ACC112 (cell line): ENCODE measurements at regions not wholly inside any gene's neighbourhood (a gene's known extent, or its start where the extent isn't known, plus 50 kb on each side); places are given as distances from the start of the nearest gene placed in this dataset.

Source experiments
- H2AFZ ChIP-seq: fragments of 200-600 bp; sonication (generic); one replicate; pipeline ENCODE4 v1.6.0; 2017; ENCODE audit warnings: antibody characterized with exemption, low read length; ENCODE audit not compliant: unreplicated experiment
- H3K27ac ChIP-seq: fragments of 200-600 bp; sonication (generic); 2 replicates; pipeline ENCODE4 v1.5.1; 2014; ENCODE audit warnings: low read depth, mild to moderate bottlenecking, antibody characterized with exemption, low read length, moderate library complexity
- H3K27me3 ChIP-seq: fragments of 200-600 bp; sonication (generic); 2 replicates; pipeline ENCODE4 v1.6.1; 2014; ENCODE audit warnings: mild to moderate bottlenecking, antibody characterized with exemption, low read length, moderate library complexity, mixed read lengths; ENCODE audit not compliant: insufficient read depth
- H3K36me3 ChIP-seq: fragments of 200-600 bp; sonication (generic); 2 replicates; pipeline ENCODE4 v1.6.1; 2016; ENCODE audit warnings: mild to moderate bottlenecking, antibody characterized with exemption, low read length, moderate library complexity, mixed read lengths; ENCODE audit not compliant: insufficient read depth
- H3K4me1 ChIP-seq: fragments of 200-600 bp; sonication (generic); one replicate; pipeline ENCODE4 v1.6.1; 2016; ENCODE audit warnings: low read length, mixed read lengths; ENCODE audit not compliant: insufficient read depth, unreplicated experiment, control insufficient read depth
- H3K4me3 ChIP-seq: fragments of 200-600 bp; sonication (generic); 2 replicates; pipeline ENCODE4 v1.5.1; 2014; ENCODE audit warnings: mild to moderate bottlenecking, low read depth, low read length
- H3K79me2 ChIP-seq: fragments of 200-600 bp; sonication (generic); one replicate; pipeline ENCODE4 v1.6.0; 2016; ENCODE audit warnings: low read length; ENCODE audit not compliant: control insufficient read depth, unreplicated experiment, insufficient read depth

DNA sequence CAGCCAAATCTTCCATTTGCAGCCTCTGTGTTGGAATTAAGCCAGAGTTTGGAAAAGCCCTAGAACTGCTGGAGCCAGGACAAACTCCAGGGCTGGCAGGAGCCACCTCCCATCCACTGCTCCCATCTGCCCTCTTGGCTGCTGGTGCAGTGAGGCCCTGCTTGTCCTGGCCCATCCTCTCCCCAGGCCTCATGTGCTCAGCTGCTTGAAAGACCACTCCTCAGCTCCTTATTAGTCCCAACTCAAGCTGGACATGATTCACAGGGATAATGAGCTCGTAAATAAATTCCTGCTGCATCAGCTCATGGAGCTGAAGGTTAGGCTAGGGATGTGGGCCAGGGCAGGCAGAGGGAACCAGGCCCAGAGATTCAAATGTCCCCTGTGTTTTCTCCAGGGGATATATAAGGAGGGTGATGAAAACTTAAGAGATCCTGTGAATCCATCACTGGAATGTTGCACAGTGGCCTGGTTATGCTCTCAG is 282.8 kb downstream of the RPS24 start:
- Histone ChIP-seq H3K27me3 (peaks cover 26% of the 10 kb centered on the region), H3K4me3 (no peak overlapping the region), H3K4me1 (no peaks in the 10 kb centered on the region), H2AFZ (no peak overlapping the region), H3K27ac (no peak overlapping the region), H3K36me3 (no peaks in the 10 kb centered on the region), H3K79me2 (no peaks in the 10 kb centered on the region)

DNA sequence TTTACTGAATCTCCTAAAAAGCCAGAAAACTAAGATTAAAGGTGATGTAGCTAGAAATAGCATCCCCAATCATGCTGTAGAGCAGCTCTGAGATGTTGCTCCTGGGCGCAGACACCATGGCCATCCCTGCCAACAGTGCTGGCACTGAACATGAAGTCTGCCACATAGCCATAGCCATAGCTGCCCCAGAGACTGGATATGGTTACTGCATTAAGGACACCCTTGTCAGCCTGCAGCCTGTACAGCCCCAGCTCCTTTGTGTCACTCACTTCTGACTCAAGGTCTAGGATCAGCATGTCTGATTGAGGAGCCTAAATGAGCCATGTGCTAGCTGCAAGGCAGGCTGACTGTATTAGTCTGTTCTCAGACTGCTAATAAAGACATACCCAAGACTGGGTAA is 284.6 kb downstream of the RPS24 start:
- Histone ChIP-seq H3K4me1 (no peaks in the 10 kb centered on the region), H3K36me3 (no peaks in the 10 kb centered on the region), H3K27me3 (peaks cover 29% of the 10 kb centered on the region), H3K27ac (no peak overlapping the region), H2AFZ (no peak overlapping the region), H3K79me2 (no peaks in the 10 kb centered on the region), H3K4me3 (no peak overlapping the region)

DNA sequence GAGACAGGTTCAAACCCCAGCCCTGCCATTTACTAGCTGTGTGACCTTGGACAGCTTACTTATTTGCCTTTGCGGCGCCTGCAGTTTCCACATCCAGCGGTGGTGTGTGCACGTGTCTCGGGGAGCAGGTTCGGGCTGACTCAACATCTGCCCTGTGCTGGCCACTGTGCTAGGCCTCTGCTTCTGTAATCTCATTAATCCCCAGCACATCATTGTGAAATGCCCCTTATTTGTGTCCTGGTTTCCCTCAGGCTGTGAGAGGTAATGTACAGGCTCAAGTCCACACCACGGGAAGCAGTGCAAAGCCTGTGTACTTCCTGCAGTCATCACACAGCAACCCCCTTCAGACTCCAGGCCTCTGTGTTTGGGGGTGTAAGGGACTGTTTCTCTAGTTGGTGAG is 285.7 kb downstream of the RPS24 start:
- Histone ChIP-seq H3K36me3 (no peaks in the 10 kb centered on the region), H3K4me3 (no peak overlapping the region), H3K4me1 (no peaks in the 10 kb centered on the region), H3K27me3 (peaks cover 34% of the 10 kb centered on the region), H3K79me2 (no peaks in the 10 kb centered on the region), H3K27ac (no peak overlapping the region), H2AFZ (no peak overlapping the region)

DNA sequence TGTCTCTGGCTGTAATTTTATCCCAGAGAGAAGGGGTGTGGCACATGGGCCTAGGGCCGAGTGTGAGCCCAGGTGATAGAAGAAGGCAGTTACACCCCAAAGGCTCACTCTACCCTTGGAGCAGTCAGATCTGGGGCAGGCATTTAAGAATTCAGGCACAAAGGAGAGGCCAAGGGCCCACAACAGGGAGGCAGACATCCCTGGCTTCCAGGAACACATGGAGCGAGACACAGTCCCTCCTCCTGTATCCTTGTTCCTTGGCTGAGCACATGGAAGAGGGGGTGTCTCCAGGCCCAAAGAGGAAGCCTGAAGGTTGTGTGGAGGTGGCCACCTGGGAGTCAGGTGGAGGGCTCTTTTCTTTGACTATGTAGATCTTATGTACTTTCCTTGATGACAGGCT is 286.2 kb downstream of the RPS24 start:
- Histone ChIP-seq H3K79me2 (no peaks in the 10 kb centered on the region), H3K4me3 (no peak overlapping the region), H3K4me1 (no peaks in the 10 kb centered on the region), H2AFZ (no peak overlapping the region), H3K27ac (no peak overlapping the region), H3K36me3 (no peaks in the 10 kb centered on the region), H3K27me3 (peaks cover 32% of the 10 kb centered on the region)

- H3K27ac ChIP-seq, result no peak overlapping the region
- H3K4me3 ChIP-seq, result no peak overlapping the region
- H3K27me3 ChIP-seq, result peaks cover 28% of the 10 kb centered on the region
- no peaks in the 10 kb centered on the region for H3K36me3 ChIP-seq
- no peaks in the 10 kb centered on the region for H3K4me1 ChIP-seq
- H2AFZ ChIP-seq, result no peak overlapping the region
- no peaks in the 10 kb centered on the region for H3K79me2 ChIP-seq
Observed at GRCh38 chr10:78320506-78320905, 286.8 kb downstream of the RPS24 start.

DNA sequence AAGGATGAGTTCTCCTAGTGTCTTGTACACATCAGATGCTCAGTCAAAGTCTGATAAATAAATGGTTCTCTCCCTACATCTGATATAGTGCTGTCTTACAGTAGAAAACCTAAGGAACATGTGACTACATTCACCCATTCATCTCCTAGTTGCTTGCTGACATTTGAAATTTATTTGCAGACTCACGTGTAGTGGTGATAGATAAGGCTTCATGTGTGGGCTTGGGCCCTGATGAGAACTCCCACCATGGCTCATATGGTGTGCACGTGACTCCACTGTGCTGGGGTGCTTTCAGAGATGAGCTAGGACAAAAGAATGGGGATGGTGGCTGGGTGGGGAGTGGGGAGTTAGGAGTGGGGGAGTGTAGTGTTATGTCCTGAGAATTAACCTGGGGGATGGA is 287.3 kb downstream of the RPS24 start:
- no peak overlapping the region for H2AFZ ChIP-seq
- H3K4me3 ChIP-seq, result no peak overlapping the region
- no peak overlapping the region for H3K27ac ChIP-seq

DNA sequence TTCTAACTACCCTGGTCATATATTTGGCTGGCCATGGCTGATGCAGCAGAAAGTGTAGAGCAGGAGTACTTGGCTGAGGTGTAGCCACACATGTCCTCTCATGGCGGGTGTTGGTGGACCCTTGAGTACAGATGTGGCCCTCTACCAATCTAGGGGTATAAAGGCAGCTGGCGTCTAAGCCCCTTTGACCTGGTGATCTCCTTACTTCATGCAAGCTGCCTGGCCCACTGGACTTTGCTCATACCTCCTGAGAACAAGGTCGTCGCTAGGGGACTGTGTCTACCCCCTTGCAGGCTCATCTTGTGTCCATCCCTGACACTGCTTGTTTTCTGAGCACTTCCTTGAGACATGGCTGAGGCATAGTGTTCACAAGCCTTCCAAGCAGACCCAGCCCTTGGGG is 287.8 kb downstream of the RPS24 start:
- no peaks in the 10 kb centered on the region for H3K4me1 ChIP-seq
- H2AFZ ChIP-seq, result no peak overlapping the region
- H3K4me3 ChIP-seq, result no peak overlapping the region
- H3K27ac ChIP-seq, result no peak overlapping the region
- no peaks in the 10 kb centered on the region for H3K79me2 ChIP-seq
- peaks cover 32% of the 10 kb centered on the region for H3K27me3 ChIP-seq
- no peaks in the 10 kb centered on the region for H3K36me3 ChIP-seq

More for the DNA sequence above, 287.3 kb downstream of the RPS24 start:
- no peaks in the 10 kb centered on the region for H3K4me1 ChIP-seq
- H3K36me3 ChIP-seq, result no peaks in the 10 kb centered on the region
- H3K79me2 ChIP-seq, result no peaks in the 10 kb centered on the region
- H3K27me3 ChIP-seq, result peaks cover 29% of the 10 kb centered on the region

DNA sequence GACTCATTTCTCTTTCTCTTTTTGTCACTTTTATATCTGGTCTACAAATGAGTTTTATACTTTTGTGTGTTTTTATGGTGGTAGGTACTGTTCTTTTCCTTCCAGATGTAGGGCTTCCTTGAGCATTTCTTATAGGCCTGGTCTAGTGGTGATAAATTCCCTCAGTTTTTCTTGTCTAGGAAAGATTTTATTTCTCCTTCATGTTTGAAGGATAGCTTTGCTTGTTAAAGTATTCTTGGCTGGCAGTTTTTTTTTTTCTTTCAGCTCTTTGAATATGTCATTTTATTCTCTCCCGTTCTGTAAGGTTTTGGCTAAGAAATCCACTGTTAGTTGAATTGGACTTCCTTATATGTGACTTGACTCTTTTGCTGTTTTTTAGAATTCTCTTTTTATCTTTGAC is 292.7 kb downstream of the RPS24 start:
- H2AFZ ChIP-seq, result no peak overlapping the region
- H3K27ac ChIP-seq, result no peak overlapping the region
- no peaks in the 10 kb centered on the region for H3K4me1 ChIP-seq
- H3K27me3 ChIP-seq, result peaks cover 33% of the 10 kb centered on the region
- H3K36me3 ChIP-seq, result no peaks in the 10 kb centered on the region
- no peaks in the 10 kb centered on the region for H3K79me2 ChIP-seq
- H3K4me3 ChIP-seq, result no peak overlapping the region

DNA sequence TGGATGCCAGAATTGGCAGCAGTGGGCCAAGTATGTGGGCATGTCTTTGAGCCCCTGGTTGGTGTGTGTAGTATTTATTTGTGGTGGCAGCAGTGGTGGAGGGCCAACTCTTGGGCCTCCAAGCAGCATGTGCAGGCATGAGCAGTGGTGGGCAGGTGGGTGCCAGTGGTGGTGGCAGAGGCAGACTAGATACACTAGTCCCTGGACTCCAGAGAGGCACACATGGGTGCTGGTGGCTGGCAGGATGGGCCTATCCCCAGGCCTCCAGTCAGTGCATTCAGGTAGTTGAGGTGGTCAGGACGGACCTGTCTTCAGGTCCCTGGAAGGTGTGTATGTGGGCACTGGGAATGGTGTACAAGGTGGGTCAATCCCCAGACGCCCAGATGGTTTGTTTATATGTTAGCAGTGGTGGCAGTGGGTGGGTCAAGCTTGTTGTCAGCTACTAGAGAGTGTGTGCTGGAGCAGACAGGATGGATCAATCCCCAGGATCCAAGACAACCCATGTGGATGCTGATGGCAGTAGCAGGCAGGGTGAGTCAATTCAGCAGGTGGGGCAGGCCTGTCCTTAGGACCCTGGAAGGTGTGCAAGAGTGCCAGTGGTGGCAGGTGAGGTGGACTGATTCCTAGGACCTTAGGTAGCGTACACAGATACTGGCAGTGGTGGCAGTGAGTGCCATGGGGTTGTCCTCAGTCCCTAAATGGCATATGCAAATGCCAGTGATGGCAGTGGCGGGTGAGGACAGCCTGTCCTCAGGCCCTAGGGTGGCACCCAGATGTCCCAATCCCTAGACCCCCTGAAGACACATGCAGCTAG is 294.3 kb downstream of the RPS24 start:
- Histone ChIP-seq H3K36me3 (no peaks in the 10 kb centered on the region), H3K4me1 (peaks cover 4% of the 10 kb centered on the region), H2AFZ (no peak overlapping the region), H3K27me3 (peaks cover 27% of the 10 kb centered on the region), H3K79me2 (no peaks in the 10 kb centered on the region), H3K27ac (no peak overlapping the region), H3K4me3 (no peak overlapping the region)

DNA sequence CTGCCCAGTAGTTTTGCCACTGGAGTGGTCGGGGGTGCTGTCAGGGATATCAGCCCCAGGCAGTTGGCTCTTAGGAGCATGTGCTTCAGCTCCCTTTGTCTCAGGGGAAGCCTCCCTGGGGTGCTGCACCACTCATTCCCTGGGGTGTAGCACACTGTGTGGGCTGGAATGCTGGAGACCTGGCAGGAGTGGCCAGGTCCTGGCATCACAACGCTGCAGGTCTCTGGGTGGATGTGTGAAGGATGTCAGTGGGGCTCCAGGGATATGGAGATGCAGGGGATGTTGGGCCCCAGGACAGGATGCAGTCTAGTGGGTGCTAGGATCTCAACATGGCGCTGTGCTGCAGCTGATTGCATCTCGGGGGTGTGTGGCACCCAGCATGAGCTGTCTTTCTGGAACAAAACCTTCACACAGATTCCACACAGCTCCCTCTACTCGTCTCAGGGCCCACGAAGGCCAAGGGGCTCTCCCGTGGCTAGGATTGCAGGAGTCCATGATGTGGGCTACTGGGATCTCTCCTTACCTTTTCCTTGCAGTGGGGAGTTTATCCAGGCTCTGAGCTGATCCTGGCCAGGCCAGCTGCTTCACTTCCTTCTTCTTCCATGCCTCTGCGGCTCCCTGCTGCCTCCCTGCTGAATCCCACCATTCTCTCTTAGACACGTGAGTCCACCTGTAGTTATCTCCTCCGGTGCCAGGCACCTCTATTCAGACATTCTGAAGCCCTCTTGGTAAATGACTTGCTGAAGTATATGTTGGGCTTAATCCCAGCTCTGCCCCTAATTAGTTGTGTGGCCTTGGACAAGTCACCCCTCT is 295.1 kb downstream of the RPS24 start:
- Histone ChIP-seq H3K79me2 (no peaks in the 10 kb centered on the region), H3K36me3 (no peaks in the 10 kb centered on the region), H2AFZ (no peak overlapping the region), H3K27ac (no peak overlapping the region), H3K4me3 (no peak overlapping the region), H3K27me3 (peaks cover 21% of the 10 kb centered on the region), H3K4me1 (peaks cover 4% of the 10 kb centered on the region)
